ENCODE measurements at regions not wholly inside any gene's neighbourhood (a gene's known extent, or its start where the extent isn't known, plus 50 kb on each side); places are given as distances from the start of the nearest gene placed in this dataset.

DNA sequence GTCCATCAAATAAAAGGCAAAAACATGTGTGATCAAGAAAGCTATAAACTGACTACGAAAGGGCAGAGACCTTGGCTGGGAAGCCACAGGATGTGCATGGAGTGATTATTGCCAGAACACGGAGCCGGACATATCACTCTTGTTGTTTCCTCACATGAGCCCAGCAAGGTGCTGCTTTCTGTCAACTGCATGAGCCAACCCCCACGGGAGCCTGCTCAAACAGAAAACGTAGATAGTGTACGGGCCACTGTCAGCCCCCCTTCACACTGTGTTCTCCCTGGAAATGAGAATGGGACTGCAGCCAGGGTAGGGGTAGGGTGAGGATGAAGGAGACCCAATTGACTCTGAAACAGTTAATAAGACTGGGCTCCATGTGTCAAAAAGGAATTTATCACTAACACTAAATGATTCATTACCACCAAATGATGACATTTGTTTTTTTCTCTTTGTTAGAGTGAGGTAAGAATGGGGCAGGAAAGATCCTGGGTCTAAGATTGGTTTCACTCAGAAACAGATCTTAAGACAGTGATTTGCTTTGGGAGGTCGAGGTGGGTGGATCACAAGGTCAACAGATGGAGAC, 235.8 kb downstream of the MREG start:
- TF ChIP-seq POLR2A (IDR thresholded peaks at IDR 0.05), result no peak
- TF ChIP-seq CTCF (IDR thresholded peaks at IDR 0.05), result no peak

Measured in right lobe of liver (tissue), 4 donors.